T-helper 2 cell treated with Interferon-gamma antibody and Interleukin-4, amounts not matched to agents 5 μg/mL and 100 μg/mL, for 36 hours (primary cell): ENCODE measurements at regions not wholly inside any gene's neighbourhood (a gene's known extent, or its start where the extent isn't known, plus 50 kb on each side); places are given as distances from the start of the nearest gene placed in this dataset.
"Not testable (repeated sequence)": the region's sequence is repeated elsewhere in the genome, so short reads cannot be mapped to it uniquely, and the experiment has no call there.

Experiments used
- DNase-seq: peaks from one replicate; pipeline ENCODE4 v3.0.0; 2021; ENCODE audit warnings: low spot score
- H3K27ac Mint-ChIP-seq: one replicate; pipeline ENCODE4 v1.8.0; 2021; ENCODE audit warnings: mild to moderate bottlenecking, mixed read lengths
- H3K27me3 Mint-ChIP-seq: one replicate; pipeline ENCODE4 v1.8.0; 2021; ENCODE audit warnings: low read depth, mixed read lengths
- H3K36me3 Mint-ChIP-seq: one replicate; pipeline ENCODE4 v1.8.0; 2021; ENCODE audit warnings: low read depth, mixed read lengths
- H3K4me1 Mint-ChIP-seq: one replicate; pipeline ENCODE4 v1.8.0; 2021; ENCODE audit warnings: low read depth, mixed read lengths
- H3K4me3 Mint-ChIP-seq: one replicate; pipeline ENCODE4 v1.8.0; 2022; ENCODE audit warnings: mild to moderate bottlenecking, moderate library complexity, mixed read lengths
- H3K9me3 Mint-ChIP-seq: one replicate; pipeline ENCODE4 v1.8.0; 2021; ENCODE audit warnings: mixed read lengths

DNA sequence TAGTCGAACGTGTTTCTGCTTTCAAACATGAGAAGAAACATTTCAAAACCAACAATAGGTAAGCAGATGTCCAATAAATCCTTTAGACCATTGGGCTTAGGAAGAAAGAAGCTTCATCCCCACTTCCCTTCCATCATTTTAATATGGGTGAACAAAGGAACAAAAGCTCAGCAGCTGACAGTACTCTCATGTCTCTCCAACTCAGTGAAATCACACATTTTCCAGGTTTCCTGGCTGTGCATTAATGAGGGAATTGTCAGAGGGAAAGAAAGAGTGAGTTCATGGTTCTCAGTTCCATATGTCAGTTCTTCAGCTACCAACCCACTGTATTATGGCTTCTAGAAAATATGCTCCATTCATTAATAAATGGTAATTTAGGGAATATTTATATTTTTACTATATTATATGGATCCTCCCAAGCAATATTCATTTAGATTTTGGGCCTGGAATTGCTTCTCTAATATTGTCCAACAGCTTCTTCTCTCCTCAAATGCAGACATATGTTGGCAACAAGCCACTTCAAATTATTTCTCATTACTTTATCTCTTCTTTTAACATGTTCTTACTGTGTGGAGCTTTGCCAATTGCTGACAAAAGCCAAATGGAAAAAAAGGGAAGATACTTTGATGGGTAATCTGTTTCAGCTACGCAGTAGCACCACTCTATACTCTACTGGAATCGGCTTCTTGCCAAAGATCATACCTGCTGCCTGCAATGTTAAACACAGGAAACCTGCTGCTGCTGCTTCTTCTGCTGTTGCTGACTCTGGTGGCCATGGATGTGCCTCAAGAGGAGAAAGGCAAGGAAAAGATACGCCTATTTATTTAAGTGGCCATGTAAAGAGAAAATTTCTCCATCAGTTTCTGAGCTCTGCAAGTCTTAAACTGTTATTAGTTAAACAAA is 1757.6 kb downstream of the ARAP2 start:
- Mint-ChIP-seq H3K27me3 (no peaks in the 10 kb centered on the region), H3K27ac (no peak overlapping the region), H3K4me3 (no peak overlapping the region), H3K36me3 (no peaks in the 10 kb centered on the region), H3K9me3 (peaks cover 30% of the 10 kb centered on the region), H3K4me1 (no peaks in the 10 kb centered on the region)
- DNase-seq, result no peak

GRCh38 chr4:34492414-34492813 is 1751.9 kb downstream of the ARAP2 start:
- Mint-ChIP-seq H3K36me3 (no peaks in the 10 kb centered on the region), H3K27ac (no peak overlapping the region), H3K4me3 (no peak overlapping the region), H3K9me3 (peaks cover 50% of the 10 kb centered on the region), H3K4me1 (no peaks in the 10 kb centered on the region), H3K27me3 (no peaks in the 10 kb centered on the region)
- no peak for DNase-seq

DNA sequence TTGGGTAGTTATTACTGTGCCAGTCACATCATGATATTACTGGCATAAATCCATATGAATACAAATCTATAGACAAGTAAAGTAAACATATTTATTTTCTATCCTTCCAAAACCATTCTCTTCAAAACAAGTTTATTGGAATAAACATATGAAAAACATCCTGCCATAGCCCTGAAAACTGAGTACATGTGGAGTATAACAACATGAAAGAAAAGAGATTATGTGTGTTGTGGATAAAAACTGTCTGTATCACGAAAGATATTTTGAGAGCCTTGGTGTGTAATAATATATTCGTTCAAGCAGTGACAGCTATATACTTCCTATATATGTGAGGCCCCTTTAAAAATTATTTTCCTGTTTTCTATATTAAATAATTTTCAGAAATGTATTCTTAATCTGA is 1742.2 kb downstream of the ARAP2 start:
- Mint-ChIP-seq H3K9me3 (peaks cover 44% of the 10 kb centered on the region), H3K4me1 (no peaks in the 10 kb centered on the region), H3K27me3 (no peaks in the 10 kb centered on the region), H3K4me3 (no peak overlapping the region), H3K36me3 (no peaks in the 10 kb centered on the region), H3K27ac (no peak overlapping the region)
- no peak for DNase-seq

DNA sequence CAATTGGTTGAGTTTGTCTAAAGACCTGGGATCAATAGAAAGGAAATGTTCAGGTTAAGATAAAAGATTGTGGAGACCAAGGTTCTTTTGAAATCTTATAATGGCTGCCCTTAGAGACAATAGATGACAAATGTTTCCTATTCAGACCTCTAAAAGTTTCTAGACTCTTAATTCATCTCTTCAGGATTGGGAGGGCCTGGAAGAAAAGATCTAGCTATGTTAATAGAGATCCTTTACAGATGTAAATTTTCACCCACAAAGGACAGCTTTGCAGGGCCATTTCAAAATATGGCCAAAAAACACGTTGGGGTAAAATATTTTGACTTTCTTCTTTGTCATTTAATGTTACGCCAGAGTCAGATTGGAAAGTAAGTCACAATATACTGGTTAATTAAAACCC is 1739.6 kb downstream of the ARAP2 start:
- not testable (repeated sequence) for H3K27me3 Mint-ChIP-seq, H3K36me3 Mint-ChIP-seq, H3K4me1 Mint-ChIP-seq, DNase-seq, H3K4me3 Mint-ChIP-seq, H3K27ac Mint-ChIP-seq
- H3K9me3 Mint-ChIP-seq, result peaks cover 47% of the 10 kb centered on the region

GRCh38 chr4:34506511-34507092 is 1737.7 kb downstream of the ARAP2 start:
- peaks cover 43% of the 10 kb centered on the region for H3K9me3 Mint-ChIP-seq
- DNase-seq, H3K27ac Mint-ChIP-seq, H3K4me1 Mint-ChIP-seq, H3K4me3 Mint-ChIP-seq, H3K36me3 Mint-ChIP-seq, H3K27me3 Mint-ChIP-seq: not testable (repeated sequence)

- no peak for DNase-seq
- no peak overlapping the region for H3K27ac Mint-ChIP-seq
- H3K4me1 Mint-ChIP-seq, result no peaks in the 10 kb centered on the region
- H3K36me3 Mint-ChIP-seq, result peaks cover 1% of the 10 kb centered on the region
- no peaks in the 10 kb centered on the region for H3K27me3 Mint-ChIP-seq
- no peak overlapping the region for H3K4me3 Mint-ChIP-seq
- peaks cover 39% of the 10 kb centered on the region for H3K9me3 Mint-ChIP-seq
Measured at GRCh38 chr4:34512616-34513015, 1731.7 kb downstream of the ARAP2 start.

GRCh38 chr4:34516524-34516923 is 1727.8 kb downstream of the ARAP2 start:
- Mint-ChIP-seq H3K27me3 (no peaks in the 10 kb centered on the region), H3K4me1 (no peaks in the 10 kb centered on the region), H3K4me3 (no peak overlapping the region), H3K9me3 (peaks cover 36% of the 10 kb centered on the region), H3K36me3 (no peaks in the 10 kb centered on the region), H3K27ac (no peak overlapping the region)
- DNase-seq, result no peak

- Mint-ChIP-seq H3K4me3 (no peak overlapping the region), H3K9me3 (peaks cover 27% of the 10 kb centered on the region), H3K4me1 (no peaks in the 10 kb centered on the region), H3K27me3 (no peaks in the 10 kb centered on the region), H3K27ac (no peak overlapping the region), H3K36me3 (no peaks in the 10 kb centered on the region)
- DNase-seq, result no peak
Measured at GRCh38 chr4:34534916-34535315, 1709.4 kb downstream of the ARAP2 start.

GRCh38 chr4:34566091-34566490 is 1678.2 kb downstream of the ARAP2 start:
- Mint-ChIP-seq H3K36me3 (no peaks in the 10 kb centered on the region), H3K27me3 (no peaks in the 10 kb centered on the region), H3K9me3 (peaks cover 4% of the 10 kb centered on the region), H3K4me1 (no peaks in the 10 kb centered on the region), H3K27ac (no peak overlapping the region), H3K4me3 (no peak overlapping the region)
- no peak for DNase-seq

GRCh38 chr4:34572026-34572425 is 1672.3 kb downstream of the ARAP2 start:
- H3K4me1 Mint-ChIP-seq, result no peaks in the 10 kb centered on the region
- no peak overlapping the region for H3K27ac Mint-ChIP-seq
- no peaks in the 10 kb centered on the region for H3K36me3 Mint-ChIP-seq
- no peaks in the 10 kb centered on the region for H3K27me3 Mint-ChIP-seq
- H3K9me3 Mint-ChIP-seq, result peaks cover 30% of the 10 kb centered on the region
- no peak for DNase-seq
- no peak overlapping the region for H3K4me3 Mint-ChIP-seq

DNA sequence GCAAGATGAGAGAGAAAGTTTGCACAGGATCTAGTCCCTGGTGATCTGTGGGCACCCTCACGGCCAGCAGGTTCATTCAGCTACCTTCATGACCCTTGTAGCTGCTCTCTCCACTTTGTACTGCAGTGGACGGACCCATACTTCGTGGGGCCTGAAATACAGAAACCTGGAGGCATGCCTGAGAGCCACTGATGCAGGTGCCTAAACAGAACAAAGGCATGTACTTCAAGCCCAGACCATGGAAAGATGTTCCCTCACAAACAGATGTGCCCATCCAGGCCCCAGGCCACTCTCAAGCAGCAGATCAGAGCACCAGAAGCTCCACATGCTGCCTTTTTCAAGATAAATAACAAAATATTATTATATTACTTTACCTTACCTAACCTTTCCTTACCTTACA is 1629.0 kb downstream of the ARAP2 start:
- H3K4me3 Mint-ChIP-seq, result no peak overlapping the region
- H3K27ac Mint-ChIP-seq, result no peak overlapping the region
- no peaks in the 10 kb centered on the region for H3K36me3 Mint-ChIP-seq
- no peaks in the 10 kb centered on the region for H3K4me1 Mint-ChIP-seq
- H3K9me3 Mint-ChIP-seq, result peaks cover 16% of the 10 kb centered on the region
- no peaks in the 10 kb centered on the region for H3K27me3 Mint-ChIP-seq
- no peak for DNase-seq

- DNase-seq, result no peak
- Mint-ChIP-seq H3K27me3 (no peaks in the 10 kb centered on the region), H3K27ac (no peak overlapping the region), H3K4me3 (no peak overlapping the region), H3K4me1 (no peaks in the 10 kb centered on the region), H3K36me3 (no peaks in the 10 kb centered on the region), H3K9me3 (peaks cover 13% of the 10 kb centered on the region)
Measured at GRCh38 chr4:34619531-34620162, 1624.7 kb downstream of the ARAP2 start.

DNA sequence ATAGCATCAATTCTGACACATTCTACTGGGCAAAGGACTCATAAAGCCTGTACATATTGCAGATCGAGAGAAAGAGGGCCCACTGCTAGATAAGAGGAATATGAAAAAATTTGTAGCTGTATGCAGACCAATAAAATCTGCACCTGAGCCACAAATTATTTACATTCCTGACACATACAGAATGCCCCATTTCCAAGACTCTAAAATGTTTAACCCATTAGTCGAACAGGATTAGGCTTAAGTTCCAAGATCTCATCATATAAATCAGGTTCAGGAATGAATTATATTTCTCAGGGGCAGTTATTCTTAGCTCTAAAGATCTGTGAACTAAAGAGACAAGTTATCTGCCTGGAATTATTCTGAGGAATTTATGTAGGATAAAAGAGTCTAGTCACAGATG is 1615.8 kb downstream of the ARAP2 start:
- Mint-ChIP-seq H3K27me3 (no peaks in the 10 kb centered on the region), H3K9me3 (peaks cover 37% of the 10 kb centered on the region), H3K36me3 (no peaks in the 10 kb centered on the region), H3K4me3 (no peak overlapping the region), H3K27ac (no peak overlapping the region), H3K4me1 (no peaks in the 10 kb centered on the region)
- no peak for DNase-seq

GRCh38 chr4:34629451-34629850 is 1614.9 kb downstream of the ARAP2 start:
- DNase-seq, result no peak
- H3K27ac Mint-ChIP-seq, result no peak overlapping the region
- H3K27me3 Mint-ChIP-seq, result no peaks in the 10 kb centered on the region
- H3K4me3 Mint-ChIP-seq, result no peak overlapping the region
- no peaks in the 10 kb centered on the region for H3K4me1 Mint-ChIP-seq
- peaks cover 37% of the 10 kb centered on the region for H3K9me3 Mint-ChIP-seq
- no peaks in the 10 kb centered on the region for H3K36me3 Mint-ChIP-seq
